Fibroblast of the aortic adventitia (primary cell): ENCODE measurements at regions not wholly inside any gene's neighbourhood (a gene's known extent, or its start where the extent isn't known, plus 50 kb on each side); places are given as distances from the start of the nearest gene placed in this dataset.

Source experiments
- DNase-seq: peaks from one replicate; pipeline ENCODE4 v3.0.0-alpha.2; 2010; ENCODE audit warnings: low read depth
- H3K4me3 ChIP-seq: 2 replicates; pipeline ENCODE4 v1.5.1; 2011; ENCODE audit warnings: low read depth, mild to moderate bottlenecking, control low read depth, low read length, moderate library complexity
- TF ChIP-seq, protein P1 (sequence below): IDR thresholded peaks from 2 replicates; pipeline ENCODE4 v1.5.1; 2011; ENCODE audit warnings: mild to moderate bottlenecking, low read length, control low read depth, inconsistent platforms; ENCODE audit not compliant: insufficient read depth

DNA sequence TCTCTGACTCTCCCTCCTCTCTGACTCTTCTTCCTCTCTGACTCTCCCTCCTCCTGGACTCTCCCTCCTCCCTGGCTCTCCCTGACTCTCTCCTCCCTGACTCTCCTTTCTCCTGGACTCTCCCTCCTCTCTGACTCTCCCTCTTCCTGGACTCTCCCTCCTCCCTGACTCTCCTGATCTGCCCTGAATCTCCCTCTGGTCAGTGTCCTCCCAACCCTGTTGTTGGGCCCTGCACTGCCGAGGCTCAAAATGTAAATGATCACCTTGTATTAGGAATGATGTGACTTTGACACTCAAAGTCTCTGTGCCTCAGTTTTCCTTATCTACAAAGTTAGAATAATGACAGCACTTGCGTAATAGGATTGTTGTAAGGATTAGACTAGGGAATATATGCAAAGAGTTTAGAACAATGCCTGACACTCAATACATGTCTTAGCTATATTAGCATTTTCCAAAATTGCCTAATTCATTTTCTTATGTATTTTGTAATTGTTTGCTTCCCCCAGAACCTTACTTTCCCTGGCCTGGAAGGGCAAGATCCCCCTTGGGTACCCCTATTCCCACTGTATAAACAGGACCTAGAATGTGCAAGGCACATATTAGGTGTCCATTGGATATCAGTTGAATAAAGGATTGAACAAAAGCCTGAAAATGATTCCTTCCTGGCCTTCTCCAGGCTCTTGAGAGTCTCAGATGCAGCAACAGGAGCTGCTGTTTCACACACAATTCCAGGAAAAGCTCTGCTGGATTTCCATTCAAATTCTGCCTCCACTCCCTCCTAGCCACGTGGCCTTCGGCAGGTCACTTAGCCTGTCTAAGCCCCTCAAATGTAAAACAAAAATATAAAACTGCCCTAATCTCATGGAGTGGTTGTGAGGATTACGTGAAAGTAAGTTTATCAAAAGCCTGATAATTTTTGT lies 170.1 kb downstream of the INHBB start:
- TF ChIP-seq, protein P1, sequence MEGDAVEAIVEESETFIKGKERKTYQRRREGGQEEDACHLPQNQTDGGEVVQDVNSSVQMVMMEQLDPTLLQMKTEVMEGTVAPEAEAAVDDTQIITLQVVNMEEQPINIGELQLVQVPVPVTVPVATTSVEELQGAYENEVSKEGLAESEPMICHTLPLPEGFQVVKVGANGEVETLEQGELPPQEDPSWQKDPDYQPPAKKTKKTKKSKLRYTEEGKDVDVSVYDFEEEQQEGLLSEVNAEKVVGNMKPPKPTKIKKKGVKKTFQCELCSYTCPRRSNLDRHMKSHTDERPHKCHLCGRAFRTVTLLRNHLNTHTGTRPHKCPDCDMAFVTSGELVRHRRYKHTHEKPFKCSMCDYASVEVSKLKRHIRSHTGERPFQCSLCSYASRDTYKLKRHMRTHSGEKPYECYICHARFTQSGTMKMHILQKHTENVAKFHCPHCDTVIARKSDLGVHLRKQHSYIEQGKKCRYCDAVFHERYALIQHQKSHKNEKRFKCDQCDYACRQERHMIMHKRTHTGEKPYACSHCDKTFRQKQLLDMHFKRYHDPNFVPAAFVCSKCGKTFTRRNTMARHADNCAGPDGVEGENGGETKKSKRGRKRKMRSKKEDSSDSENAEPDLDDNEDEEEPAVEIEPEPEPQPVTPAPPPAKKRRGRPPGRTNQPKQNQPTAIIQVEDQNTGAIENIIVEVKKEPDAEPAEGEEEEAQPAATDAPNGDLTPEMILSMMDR: no peak
- DNase-seq: no peak
- no peak overlapping the region for H3K4me3 ChIP-seq

DNA sequence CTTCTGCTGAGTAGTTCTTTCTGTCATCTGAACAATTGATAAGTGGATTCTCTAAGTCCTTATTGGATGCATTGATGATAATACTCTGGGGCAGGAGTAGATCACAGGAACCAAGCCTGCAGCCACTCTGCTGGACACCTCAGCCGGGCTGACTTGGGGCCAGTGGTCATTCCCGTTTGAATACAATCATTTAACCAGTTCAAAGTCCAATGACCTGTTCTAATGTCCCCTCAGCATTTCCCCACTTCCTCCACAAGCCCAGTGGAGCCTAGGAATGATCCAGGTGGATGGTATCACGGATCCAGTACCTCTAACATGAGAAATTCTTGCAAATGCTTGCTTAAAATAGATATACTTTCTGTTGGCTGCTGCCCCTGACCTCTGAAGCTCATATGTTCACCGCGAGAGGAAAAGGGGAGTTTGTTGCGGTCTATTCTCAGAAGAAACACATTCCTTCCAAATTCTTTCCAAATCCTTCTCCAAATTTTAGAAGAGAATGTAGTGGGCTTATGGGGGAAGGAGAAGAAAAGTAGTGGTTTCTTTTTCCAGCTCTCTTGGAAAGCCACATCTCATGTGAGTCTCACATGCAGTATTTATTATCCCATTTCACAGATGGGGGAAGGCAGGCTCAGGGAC lies 170.9 kb downstream of the INHBB start:
- TF ChIP-seq, protein P1: no peak
- peak; percentile 22 for DNase-seq
- no peak overlapping the region for H3K4me3 ChIP-seq

DNA sequence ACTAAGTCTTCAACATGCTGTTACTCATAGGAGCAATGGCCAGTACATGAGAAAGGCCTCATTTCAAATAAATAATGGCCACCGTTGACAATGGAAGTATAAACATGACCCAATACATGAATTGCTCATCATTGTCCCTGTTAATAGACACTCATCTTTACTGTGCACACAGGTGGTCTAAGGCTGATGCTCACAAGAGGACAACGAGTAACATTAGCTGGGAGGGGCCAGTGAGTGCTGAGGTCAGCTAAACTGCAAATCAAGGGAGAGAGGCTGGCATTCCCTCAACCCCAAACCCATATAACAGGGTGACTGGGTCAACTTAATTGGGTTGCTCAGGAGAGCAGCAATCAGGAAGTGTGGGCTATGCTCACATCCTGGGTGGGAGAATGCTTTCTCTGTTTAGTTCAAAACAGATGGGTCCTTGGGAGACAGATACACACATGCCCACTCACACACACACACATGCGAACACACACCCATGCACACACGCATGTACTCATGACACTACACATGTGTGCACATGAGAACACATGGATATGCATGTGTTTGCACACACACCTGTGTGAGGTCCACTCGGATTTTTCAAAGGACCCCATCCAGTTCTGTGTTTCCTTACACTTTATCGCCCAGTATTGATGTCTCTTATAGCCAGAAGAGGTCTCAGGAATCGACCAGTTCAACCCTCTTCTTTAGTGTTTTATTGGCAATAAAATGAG lies 172.0 kb downstream of the INHBB start:
- no peak overlapping the region for H3K4me3 ChIP-seq
- TF ChIP-seq, protein P1: no peak

GRCh38 chr2:120518819-120519218 lies 172.9 kb downstream of the INHBB start:
- DNase-seq: no peak
- no peak overlapping the region for H3K4me3 ChIP-seq
- TF ChIP-seq, protein P1: no peak

More for the DNA sequence above, 172.0 kb downstream of the INHBB start:
- DNase-seq: no peak

- H3K4me3 ChIP-seq: no peak overlapping the region
- no peak for DNase-seq
- TF ChIP-seq, protein P1: no peak
Observed at GRCh38 chr2:120519469-120519868, 173.5 kb downstream of the INHBB start.

- TF ChIP-seq, protein P1: no peak
- H3K4me3 ChIP-seq: no peak overlapping the region
- no peak for DNase-seq
Observed at GRCh38 chr2:120520454-120520853, 174.5 kb downstream of the INHBB start.
